DMS79 (cell line): ENCODE measurements at regions not wholly inside any gene's neighbourhood (a gene's known extent, or its start where the extent isn't known, plus 50 kb on each side); places are given as distances from the start of the nearest gene placed in this dataset.

Source experiments
- DNase-seq: peaks from one replicate; lab custom pipeline; 2025; lab: John Stamatoyannopoulos, UW

DNA sequence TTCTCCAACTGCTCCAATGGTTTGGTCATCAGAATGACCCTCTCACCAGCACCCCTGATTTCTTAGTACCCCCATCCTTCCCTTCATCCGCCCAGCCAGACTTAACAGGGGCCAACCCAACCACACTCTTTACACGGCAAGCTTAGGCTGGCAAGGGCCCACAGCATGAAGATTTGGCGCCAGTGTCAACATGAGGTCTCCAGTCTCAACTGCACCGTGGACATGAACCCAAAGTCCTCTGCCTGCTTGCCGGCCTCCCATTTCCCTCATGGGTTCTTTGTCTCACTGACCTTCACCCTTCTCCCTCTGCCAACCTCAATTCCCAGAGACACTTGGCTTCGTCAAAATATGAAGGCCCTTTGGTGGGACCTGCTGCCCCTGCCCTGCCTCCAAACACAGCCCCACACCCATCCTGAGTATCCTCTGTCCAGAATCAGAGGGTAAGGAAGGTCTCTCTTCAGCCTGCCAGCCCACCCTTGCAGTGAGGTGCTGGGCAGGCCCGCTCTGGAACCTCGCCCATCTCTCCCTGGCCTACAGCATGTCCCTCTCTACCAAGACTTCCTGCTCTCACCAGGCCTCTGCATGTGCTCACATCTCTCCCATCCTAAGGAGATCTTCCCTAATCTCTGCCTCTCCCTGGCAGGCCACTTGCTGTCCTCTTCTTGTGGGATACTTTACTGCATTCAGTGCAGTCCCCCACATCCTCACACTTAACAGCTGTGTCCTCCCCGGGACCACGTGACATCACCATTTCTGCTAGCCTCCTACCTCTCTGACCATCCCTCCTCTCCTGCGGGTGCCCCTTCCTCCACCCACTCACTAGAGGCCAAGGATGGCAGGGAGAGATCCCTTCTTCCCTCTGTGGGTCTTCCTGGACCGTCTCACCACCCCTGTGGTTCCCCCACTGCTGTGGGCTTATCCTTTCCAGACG, 91.7 kb upstream of the ZMIZ1 start:
- DNase-seq = no peak

DNA sequence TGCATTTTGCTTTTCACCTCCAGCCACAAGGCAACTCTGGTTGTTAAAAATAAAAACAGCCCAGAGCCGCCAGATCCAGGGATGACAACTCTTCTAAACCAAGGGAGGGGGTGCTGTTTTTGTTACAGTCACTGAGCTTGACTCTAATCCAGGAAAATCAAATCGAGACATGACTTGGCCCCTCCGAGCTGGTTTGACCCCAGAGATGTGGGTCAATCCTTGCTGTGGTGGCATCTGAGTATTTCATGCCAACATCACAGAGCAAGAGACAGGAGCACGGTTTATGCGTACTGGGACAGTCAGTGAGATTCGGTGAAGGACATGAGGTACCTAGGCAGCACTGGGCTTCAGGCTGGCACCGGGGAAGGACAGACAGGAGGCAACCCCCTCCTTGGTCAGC, 88.8 kb upstream of the ZMIZ1 start:
- DNase-seq = no peak

DNA sequence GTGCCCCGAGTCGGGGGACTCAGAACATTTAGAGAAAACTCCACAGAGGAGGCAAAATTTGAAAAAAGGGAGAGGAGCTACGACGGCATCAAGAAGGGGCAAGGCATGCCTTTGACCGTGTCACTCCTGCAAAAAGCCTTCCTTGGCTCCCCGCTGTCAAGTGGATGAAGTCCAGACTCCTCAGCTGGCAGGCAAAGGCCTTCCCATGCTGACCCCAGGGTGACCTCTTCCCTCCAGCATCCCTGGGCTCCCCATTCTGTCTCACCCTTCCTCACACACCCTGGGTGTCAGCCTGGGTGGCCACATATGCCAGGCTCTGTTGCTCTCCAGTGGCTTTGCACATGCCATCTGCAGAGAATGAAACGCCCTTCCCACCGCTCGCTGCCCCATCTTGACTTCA, 88.4 kb upstream of the ZMIZ1 start:
- no peak for DNase-seq

DNA sequence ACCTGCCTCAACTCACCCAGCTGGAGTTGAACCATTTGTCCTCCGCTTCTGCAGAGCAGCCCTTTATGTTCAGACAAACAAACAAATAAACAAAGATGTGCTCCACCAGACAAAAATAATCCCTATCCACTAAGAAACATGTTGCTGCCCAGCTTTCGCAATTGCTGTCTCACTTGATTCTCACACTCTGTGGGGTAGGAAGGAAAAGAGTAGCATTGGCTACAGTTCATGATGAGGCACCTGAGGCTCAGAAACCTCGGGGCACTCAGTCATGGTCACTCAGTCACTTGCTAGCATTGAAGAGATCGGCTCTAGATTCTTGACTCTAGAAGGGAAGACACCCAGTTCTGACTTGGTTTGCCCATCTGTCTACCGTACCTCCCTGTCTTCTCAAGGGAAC, 88.0 kb upstream of the ZMIZ1 start:
- DNase-seq = no peak

DNA sequence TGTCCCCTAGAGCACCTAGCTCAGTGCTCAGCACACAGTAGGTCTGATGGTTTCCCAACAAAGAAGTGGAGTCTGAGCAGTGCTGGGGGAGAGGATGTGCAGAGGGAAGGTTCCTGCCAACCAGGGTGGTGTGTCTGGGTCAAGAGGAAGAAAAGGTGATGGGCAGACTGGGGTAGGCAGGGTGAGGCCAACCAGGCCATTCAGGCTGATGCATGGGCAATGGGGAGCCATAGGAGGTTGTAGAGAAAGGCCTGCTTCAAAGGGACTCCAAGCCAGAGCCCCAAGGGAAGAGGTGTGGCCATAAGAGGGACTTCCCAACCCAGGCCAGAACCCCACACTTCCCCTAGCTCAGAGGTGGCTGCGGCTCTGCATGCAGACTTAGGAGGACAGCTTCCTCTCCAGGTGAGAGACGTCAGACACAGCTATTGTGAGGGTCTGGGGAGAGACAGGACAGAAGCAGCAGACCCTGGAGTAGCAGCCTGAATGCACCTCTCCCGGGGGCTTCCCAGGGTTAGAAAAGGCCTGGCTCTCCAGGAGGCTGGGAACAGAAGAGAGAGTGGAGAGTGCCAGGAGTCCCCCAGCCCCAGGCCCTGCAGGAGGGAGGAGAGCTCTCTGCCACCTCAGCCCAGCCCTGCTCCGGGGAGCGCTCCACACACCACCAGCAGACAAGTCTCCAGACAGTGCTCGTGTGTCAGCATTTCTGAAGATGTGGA, 87.4 kb upstream of the ZMIZ1 start:
- DNase-seq = no peak

DNA sequence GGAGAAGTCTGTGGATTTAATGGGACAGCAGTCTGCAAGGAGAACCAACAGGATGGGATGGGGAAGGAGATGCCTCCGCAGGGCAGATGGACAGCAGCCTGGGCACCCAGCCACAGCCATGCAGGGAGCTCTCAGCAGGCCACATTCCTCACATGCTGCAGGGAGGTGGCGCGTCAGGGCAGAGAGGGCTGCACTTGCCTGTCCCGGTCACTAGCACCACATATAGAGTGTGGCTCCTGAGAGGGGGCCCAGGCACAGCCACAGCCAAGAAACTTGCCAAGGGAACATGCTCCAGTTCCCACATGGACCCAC, 86.8 kb upstream of the ZMIZ1 start:
- no peak for DNase-seq

DNA sequence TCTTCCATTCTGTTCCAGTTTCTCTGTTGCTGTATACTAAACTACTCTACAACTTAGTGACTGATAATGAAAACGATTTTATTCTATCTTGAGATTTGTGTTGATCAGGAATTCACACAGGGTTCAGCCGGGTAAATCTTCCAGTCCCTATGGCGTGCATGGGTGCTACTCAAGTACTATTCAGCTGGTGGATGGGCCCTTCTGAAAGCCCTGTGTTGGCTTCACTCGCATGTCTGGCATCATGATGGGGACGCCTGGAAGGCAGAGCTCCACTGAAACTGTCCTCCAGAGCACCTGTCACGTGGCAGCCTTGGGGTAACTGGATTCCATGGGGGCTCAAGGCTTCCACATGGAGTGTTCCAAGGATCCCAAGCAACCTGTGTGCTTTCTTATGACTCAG, 86.0 kb upstream of the ZMIZ1 start:
- peak; percentile 30 for DNase-seq

DNA sequence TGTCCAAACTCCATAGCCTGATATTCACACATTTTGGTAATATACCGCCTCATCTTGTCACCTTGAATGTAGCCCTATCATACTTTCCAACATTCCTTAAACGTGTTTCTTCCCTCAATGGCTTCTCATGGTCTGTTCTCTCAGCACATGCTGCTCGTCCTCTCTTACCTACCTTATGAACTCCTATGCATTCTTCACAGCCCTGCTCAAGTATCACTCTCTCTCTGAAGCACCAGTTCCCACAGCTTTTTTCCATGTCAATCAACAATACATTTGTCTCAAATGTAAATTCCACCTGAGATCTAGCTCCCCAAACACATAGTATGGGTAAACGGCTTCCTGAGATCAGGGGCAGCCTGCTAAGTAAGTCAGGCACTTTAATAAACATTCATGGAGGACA, 85.2 kb upstream of the ZMIZ1 start:
- no peak for DNase-seq

DNA sequence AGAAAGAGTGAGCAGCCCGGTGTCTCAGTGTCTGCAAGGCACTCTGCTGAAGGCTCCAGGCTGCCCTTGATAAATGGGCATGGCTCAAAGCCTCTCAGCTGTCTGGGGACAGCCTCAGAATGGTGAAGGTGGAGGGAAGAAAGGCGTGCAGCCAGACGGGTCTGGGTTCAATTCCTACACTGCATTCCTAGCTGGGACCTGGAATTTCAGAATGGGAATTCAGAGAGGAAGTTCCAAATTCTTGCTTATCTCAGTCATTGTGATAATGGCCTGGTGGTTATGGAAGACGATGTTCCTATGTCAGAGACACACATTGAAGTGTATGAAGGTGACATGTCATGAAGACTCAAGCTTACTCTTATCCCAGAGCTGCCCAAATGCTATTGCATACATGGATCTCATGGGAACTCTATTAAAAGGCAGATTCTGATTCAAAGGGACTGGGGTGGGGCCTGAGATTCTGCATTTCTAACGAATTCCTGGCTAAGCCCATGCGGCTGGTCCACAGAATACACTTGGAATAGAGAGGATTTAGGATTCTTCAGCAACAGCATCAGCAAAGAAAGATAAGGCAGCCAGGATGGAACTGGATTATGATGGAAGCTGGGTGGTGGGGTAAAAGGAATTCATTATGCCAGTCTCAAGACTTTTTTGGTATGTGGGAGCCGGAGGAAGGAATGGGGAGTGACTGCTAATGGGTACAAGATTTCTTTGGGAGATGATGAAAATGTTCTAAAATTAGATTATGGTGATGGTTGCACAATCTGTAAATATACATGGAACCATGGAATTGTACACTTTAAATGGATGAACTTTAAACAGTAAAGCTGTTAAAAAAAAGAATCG, 82.6 kb upstream of the ZMIZ1 start:
- DNase-seq = no peak

DNA sequence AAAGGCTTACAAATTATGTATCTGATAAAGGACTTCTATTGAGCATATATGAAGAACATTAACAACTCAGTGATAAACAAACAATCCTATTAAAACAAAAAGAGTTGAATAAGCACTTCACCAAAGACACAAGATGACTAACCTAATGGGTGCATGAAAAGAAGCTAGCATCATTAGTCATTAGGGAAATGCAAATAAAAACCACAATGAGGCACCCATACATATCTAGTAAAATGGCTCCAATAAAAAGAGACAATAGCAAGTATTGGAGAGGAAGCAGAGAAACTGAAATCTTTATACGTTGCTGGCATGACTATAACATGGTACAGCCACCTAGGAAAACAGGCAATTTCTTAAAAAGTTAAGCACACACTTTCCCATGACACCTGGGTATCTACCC, 77.6 kb upstream of the ZMIZ1 start:
- DNase-seq = no peak

DNA sequence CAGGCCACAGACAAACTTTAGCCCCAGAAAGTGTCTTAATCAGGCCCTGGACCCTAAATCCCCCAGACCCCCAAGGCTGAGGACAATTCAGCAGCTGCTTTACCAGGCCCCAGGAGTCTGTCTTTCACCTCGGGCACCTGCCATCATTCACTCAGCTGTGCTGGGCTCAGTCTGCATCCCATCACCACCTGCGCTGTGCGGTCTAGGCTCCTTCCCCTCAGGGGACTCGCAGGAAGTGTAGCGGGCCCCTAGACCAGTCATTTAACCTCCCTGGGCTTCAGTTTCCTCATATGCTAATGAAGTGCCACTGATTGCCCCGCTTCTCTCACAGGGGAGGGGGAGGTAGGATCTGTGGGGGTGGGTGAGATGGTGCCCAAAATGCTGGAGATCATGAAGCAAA, 76.4 kb upstream of the ZMIZ1 start:
- DNase-seq = no peak

DNA sequence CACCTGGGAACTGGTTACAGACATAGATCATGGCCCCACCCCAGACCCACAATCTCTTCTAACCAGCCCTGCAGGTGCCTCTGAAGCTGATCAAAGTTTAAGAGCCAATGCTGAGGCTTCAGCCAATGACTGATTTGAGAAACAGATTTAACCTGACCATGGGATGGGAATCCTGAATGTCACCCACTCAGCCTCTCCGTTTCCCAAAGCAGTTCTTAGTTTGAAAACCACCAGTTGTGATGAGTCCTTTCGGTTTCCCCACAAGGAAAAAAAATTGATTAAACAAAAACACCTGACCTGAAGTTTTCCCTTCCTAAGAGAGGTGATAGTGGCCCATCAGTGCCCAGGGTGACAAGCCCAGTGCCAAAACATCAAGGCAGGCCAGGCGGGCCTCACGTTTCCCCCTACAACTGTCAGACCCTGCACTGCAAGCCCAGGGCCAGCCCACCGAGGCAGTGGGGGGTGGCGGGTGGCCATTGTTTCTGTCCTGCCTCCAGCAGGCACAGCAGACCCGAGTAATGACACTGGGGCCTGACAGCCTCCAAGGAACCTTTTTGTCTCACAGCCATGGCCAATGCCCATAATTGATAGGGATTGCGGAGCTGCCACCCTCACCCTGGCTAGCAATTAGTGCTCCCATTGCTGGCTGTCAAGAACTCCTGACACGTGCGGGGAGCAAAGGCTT, 75.4 kb upstream of the ZMIZ1 start:
- DNase-seq = no peak

DNA sequence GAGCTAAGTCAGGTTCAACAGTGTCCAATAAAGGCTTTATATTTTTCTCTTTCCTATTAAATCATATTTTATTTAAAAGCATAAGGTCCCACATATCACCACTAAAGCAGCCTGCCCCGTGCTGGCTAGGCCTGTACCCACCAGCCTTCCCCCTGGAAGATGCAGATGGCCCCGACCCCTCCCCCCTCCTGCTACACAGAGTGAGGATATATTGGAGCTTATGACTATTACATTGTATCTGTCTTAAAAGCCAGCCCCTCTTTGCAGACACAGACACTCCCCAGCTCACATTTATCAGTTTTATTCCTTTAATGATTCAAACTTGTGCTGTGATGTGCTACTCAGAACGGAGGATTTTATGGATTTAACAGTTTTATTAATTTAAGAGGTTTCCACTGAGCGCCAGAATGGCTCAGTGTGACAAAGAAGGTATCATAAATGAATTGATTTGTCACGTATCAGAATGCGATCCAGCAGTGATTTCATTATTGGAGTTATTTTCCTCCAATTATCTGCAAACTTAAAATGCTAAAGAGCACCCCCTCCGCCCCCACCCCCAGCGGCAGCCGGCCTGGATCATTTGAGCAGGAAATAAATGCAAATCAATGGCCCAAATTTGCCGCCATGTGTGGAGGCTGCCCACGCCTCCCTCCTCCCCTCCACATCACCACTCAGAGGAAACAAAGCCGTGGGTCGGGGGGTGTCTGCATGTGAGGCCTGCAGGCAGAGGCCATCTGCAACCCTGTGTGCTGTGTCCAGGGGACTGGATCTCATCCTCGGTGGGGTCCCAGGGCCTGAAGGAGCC, 72.6 kb upstream of the ZMIZ1 start:
- DNase-seq = no peak

DNA sequence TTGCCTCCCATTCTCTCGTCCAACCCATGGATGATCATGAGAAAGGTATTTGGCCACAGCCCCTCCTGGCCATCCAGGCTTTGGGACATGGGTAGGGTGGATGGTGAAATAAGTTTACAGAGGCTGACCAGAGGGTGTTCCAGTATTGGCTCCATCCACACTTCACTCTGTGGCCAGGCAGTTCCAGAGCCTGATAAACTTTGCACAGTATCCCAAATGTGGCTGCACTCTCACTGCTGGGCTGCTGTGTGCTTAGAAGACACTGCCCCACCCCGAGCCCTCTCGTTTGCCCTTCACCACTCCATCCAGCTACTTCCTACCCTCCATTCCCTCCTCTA, 72.0 kb upstream of the ZMIZ1 start:
- DNase-seq = no peak

DNA sequence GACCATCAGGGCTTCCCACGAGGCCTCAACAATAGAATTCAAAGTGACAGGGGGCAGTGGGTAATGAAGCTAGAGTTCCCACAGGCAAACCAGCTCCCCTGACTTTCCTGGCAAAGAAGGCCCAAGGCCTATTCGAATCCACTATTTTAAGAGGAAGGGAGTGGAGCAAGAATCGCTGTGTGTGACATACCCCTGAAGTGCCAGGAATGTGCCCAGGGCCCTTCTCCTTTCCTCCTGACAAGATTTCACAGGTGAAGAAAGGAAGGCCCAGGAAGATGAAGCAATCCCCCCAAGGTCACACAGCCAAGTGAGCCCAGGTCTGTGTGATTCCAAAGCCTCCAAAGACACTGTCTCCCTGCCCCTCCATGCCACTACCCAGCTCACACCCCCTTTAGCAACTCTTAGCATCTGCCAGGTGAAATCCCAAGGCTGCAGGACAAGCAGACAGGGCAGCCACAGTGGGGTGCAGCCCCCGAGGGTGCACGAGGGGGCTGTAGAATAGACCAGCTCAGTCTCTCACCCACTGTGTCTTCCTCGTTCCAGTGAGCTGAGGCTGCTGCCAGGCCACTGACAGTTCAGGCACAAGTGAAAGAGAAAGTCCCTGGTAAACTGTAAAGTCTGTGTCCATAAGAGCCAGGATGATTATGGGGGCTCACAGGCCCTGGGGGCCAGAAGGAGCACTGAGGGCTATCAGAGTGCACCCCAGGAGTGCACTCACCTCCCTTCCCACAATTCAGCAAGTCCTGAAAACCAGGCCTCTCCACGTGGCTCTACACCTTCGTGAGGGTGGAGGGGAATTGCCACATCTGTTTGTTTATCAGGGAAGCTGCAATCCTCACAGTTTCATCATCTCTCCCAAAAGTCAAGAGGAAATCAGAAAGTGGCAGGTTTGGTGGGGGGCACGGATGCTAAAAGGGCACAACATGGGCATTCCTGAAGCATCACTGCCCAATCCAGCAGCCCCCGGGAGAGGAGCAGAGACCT, 70.8 kb upstream of the ZMIZ1 start:
- DNase-seq = no peak

DNA sequence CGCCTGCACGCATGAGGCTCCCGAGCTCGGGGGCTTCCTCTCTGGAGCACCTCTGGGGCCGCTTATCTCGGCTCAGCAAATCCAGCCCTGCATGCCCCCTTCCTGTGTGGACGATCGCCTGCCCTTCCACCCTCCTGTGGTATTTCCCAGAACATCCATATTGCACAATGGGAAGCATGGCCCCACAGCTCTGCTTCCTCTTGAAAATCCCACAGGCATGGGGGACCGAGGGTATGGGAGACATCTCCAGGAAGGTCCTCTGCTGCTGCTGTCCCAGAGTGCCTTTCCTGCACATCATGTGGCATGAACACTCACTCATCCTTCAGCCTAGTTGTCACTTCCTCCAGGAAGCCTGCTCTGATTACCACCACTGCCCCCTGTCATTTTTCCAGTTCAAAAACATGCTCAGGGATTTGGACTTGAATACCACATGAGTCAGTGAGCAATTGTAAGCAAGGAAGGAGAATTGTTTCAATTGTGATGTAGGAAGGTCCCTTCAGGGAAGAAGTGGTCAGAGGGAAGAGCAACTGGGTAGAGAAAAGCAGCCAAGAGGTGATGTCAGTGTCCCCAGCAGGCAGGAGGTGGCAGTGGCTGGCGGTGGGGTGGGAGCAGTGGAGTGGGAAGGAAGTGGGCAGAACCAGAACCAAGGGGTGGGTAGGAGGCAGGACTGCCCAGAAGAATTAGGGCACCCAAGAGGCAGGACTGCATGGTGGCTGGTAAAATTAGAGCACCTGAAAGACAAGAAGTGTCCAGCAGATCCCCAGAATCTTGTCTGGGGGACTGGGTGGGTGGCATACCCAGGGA, 67.5 kb upstream of the ZMIZ1 start:
- no peak for DNase-seq

DNA sequence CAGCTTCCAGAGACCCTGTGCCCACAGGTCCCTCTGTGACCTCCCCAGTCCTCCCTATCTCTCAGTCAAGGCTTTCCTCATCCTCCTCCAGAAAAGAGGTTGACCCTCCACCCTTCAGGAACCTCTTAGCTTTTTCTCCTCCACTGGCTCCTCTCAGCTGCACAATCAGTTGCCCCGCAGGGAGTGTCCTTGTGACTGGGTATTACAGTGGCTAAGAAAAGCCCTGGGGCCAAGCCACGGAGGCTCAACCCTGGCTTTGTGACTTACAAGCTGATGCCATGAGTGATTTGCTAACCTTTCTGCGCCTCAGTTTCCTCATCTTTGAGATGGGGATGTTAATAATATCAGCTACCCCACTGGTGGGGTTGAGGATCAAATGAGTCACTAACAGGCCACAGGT, 66.4 kb upstream of the ZMIZ1 start:
- no peak for DNase-seq

DNA sequence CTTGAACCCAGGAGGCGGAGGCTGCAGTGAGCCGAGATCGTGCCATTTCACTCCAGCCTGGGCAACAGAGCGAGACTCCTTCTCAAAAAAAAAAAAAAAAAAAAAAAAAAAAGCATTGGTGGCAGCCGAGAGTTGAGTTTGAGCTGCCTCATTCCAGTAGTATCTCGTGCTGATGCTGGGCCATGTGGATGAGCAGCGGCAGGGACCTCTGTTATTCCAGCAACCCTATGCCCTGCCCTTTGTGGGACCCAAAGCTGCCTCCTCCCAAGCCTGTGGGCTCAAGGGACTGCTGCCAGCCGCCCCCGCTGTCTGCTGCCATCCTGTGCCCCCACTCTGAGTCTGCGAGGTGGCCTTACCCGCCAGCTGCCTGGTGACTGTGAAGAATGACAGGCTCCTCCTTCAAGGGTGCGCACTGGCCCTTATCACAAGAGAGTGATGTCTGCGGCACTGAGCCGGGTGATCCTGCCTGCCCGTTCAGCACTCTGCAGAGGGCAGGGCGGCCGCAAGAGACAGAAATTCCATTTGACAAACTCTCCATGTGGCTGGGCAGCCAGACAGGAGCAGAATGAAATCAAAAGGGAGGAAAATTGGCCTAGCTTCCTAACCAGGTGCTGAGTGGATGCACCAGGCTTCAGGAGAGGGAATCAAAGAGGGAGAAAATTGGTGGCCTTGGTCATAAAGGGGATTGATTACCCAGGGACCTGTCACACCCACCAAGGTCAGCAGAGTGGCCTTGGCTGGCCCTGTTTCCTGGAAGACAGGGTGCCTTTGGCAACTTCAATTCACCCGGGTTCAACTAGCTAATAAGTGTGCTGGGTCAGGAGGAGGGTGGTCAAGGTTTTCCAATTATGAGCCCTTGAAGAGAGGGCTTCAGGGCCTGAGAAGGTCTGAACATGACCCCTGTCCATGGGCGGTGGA, 65.3 kb upstream of the ZMIZ1 start:
- peak; percentile 22 for DNase-seq
